Esophagus squamous epithelium (tissue), 4 donors: ENCODE measurements at regions not wholly inside any gene's neighbourhood (a gene's known extent, or its start where the extent isn't known, plus 50 kb on each side); places are given as distances from the start of the nearest gene placed in this dataset.

Source experiments
- CTCF ChIP-seq, 6 experiments: fragments of 450-650 bp in 4 of 6; fragments of 200-600 bp in 2 of 6; sonication (generic) in 2 of 6; IDR thresholded peaks; one replicate each; pipeline ENCODE4 v1.5.1; 2016 to 2019; ENCODE audit warnings: antibody characterized with exemption in 6 of 6, mild to moderate bottlenecking in 4 of 6, moderate library complexity in 4 of 6
- POLR2A ChIP-seq, 4 donors: fragments of 450-650 bp; IDR thresholded peaks; one replicate each; pipeline ENCODE4 v1.6.1; 2017; ENCODE audit warnings: antibody characterized with exemption in 4 of 4, mild to moderate bottlenecking in 4 of 4, moderate library complexity in 3 of 4

GRCh38 chr4:102165584-102165983, 179.7 kb downstream of the SLC39A8 start:
- TF ChIP-seq POLR2A (IDR thresholded peaks at IDR 0.05) (no peak), CTCF (IDR thresholded peaks at IDR 0.05) (no peak)
